HG03558 (cell line): ENCODE measurements at regions not wholly inside any gene's neighbourhood (a gene's known extent, or its start where the extent isn't known, plus 50 kb on each side); places are given as distances from the start of the nearest gene placed in this dataset.

Experiments used
- ATAC-seq: cut with Tn5 transposase; IDR thresholded peaks from one replicate; pipeline ENCODE4 v1.9.1; 2021; ENCODE audit warnings: moderate number of reproducible peaks; ENCODE audit not compliant: unreplicated experiment; ENCODE audit errors: extremely low read depth

GRCh38 chr2:193590831-193591230 is 1396.1 kb upstream of the TMEFF2 start:
- no peak for ATAC-seq

DNA sequence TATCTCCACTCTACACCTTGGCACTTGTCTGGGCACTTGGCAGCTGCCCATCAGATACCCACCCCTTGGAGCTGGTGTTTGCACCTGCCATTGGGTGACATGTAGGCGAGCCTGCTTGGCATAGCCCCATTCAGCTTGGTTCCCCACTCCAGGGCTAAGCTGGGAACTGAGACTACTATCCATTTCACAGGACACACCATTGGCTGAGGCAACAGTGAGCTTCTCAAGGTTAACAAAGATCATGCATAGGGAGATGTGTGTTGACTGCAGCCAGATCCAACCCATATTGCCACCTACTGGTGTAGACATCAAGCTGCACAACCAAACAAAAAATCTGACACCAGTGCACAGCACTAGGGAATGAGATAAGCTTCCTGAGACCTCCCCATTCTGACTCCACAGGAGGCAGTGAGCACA is 1389.8 kb upstream of the TMEFF2 start:
- ATAC-seq = peak; percentile 78

DNA sequence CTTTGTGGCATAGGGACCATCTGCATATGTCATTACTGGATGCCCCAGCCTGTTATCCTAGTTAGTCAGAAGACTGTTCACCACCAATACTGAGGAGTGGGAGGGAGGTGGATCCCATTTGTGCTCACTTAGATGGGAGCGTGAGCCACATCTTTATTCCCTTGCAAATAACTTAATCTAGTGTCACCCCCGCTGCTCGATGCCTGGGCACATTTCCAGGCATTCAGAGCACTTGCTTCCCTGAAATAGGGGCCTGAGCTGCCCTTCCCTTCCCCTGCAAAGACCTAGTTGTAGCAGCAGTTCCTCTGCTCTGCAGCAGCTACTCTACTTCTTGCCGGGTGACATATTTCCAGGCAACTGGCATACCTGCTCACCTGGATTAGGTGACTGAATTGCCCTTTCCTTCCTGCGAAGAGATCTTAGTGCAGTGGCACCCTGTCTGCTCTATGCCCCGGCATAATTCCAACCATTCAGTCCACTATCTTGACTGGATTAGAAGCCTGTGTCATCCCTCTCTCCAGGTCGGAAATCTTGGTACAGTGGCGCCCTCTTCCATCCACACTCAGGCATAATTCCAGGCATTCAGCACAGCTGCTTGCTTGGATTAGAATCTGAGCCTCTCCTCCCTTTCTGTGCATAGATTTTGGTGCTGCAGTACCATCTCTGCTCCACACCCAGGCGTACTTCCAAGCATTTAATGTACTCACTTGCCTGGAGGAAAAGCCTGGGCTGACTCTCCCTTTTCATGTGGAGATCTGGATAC is 1389.1 kb upstream of the TMEFF2 start:
- no peak for ATAC-seq

DNA sequence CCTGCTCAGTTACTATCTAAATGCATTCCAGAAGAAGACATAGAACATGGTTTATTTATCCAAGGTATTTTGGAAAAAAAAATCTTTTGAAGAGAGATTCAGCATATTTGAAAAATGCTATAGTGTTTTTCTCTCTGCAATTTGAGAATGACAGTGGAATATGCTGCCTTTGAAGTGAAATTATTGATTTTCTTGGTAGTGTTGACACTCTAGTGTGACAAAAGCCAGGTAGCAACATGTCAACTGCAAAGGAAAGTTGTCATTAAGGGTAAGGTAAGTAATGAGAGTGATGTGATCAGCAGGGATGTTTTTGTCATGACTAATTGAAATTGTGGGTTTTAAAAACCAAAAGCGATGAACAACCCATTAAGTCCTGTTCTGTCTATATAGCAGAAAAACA is 1387.1 kb upstream of the TMEFF2 start:
- ATAC-seq = no peak

DNA sequence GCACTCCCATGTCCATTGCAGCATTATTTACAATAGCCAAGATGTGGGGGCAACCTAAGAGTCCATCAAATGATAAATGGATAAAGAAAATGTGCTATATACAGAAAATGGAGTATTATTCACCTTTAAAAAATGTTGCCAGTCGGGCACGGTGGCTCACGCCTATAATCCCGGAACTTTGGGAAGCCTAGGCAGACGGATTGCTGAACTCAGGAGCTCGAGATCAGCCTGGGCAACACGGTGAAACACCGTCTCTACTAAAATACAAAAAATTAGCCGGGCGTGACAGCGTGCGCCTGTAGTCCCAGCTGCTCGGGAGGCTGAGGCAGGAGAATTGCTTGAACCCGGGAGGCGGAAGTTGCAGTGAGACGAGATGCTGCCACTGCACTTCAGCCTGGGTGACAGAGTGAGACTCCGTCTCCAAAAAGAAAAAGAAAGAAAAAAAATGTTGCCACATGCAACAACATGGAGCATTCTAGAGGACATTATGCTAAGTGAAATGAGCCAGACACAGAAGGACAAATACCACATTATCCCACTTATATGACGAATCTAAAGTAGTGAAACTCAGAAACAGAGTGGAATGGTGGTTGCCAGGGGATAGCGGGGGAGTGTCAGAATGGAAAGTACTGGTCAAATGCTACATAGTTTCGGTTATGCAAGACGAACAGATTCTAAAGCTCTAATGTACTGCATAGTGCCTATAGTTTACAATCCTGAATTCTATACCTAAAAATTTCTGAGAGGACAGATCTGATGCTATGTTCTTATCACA is 1385.6 kb upstream of the TMEFF2 start:
- ATAC-seq = no peak

DNA sequence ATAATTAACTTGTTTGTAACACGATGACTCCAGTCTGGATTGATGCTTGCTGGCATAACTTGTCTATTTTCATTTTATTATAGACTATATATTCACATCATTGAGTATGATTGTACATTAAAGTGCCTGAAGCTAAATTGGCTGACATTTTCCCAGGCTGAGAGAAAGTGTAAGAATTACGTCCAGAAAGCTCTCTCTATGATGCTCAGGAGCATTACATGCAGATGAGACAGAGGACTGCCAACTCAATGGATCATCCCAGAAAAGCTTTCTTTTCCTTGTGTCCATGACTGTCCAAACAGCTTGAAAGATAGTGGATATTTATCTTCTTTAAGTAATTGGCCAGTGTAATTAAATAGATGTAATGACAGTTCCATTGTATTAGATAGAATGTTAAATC is 1372.2 kb upstream of the TMEFF2 start:
- no peak for ATAC-seq

GRCh38 chr2:193566276-193566675 is 1371.5 kb upstream of the TMEFF2 start:
- ATAC-seq = no peak

GRCh38 chr2:193562031-193562430 is 1367.3 kb upstream of the TMEFF2 start:
- ATAC-seq = no peak

DNA sequence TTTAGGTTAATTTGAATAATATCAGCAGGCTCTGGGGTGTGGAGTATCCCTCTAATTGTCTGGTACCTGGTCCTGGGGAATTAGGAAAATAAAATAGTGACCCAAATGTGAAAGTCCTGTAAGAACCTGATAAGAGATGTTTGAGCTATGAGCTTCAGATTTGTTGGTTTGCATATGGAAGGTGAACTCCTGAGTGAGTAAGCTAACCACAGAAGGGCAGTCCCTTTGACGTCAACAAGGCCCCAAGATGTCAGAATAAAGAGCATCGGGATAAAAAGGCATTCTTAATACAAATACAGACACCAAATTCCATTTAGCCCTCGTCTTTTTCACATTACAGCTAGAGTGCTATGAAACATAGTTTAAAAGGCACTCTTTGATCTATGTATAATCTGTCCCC is 1366.3 kb upstream of the TMEFF2 start:
- no peak for ATAC-seq

- ATAC-seq = no peak
Measured at GRCh38 chr2:193556766-193557470, 1362.2 kb upstream of the TMEFF2 start.

DNA sequence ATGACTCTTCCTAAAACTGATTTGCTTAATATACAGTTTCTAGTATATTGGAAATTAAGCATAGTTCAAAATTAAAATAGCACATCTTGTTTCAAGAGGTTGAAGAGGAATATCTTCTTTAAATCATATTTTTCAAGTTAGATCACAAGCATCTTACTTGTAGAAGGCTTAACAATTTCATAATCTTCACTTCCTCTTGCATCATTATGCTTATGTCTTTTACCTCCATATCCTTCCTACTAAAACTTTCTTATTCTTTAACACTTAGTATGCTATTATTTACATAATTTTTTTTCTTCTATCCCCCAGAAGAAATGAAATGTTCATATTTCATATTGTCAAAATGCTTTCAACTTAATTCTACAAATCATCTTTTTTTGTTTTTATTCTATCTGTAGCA is 1354.9 kb upstream of the TMEFF2 start:
- no peak for ATAC-seq

- ATAC-seq = no peak
Measured at GRCh38 chr2:193542762-193543161, 1348.0 kb upstream of the TMEFF2 start.

GRCh38 chr2:193539188-193539587 is 1344.5 kb upstream of the TMEFF2 start:
- peak; percentile 94 for ATAC-seq

DNA sequence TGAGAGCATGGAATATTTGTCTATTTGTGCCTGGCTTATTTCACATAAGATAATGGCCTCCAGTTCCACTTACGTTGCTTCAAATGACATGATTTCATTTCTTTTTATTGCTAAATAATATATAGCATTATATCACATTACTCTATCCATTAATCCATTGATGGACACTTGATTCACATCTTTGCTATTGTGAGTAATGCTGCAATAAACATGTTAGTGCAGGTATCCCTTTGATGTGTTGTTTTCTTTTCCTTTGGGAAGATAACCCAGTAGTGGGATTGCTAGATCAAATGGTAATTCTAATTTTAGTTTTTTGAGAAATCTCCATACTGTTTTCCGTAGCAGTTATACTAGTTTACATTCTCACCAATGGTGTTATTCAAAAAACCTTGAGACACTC is 1343.3 kb upstream of the TMEFF2 start:
- ATAC-seq = no peak

GRCh38 chr2:193537531-193537930 is 1342.8 kb upstream of the TMEFF2 start:
- ATAC-seq = no peak

- no peak for ATAC-seq
Measured at GRCh38 chr2:193528458-193528857, 1333.7 kb upstream of the TMEFF2 start.

DNA sequence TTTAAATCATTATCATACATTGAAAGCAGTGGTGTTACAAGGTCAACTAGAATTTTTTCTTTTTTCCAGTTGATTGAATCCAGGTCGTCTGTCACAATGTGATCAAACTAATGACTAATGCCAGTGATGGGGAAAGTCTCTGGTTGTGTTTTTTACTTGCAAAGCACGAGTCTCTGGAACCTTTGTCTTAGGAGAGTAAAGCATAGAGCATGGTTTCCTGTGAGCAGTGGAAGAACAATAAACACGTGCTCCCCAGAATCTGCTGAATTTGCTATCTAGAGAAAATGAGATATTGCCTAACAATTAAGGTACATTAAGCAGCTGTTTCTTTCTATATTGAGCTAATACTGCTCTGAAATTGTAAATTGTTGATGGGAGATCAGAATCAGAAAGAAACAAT is 1332.4 kb upstream of the TMEFF2 start:
- ATAC-seq = no peak

- ATAC-seq = no peak
Measured at GRCh38 chr2:193523662-193524061, 1328.9 kb upstream of the TMEFF2 start.

DNA sequence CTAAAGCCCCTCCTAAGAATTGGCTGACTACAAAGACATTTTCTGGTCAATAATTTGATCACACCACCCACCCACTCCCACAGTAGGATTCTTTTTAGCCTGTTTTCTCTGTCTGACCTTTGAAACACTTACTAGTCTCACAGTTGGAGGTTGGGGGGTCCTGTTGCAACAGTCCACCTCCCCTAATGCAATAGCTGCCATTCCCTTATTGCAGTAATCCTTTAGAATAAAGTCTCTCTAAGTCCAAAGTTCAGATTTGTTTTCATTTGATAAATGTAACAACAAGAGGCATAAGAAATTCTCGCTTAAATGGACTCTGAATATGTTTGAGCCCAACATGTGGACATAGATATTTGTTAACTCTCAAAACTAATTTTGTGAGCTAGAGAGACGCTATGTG is 1326.8 kb upstream of the TMEFF2 start:
- no peak for ATAC-seq

GRCh38 chr2:193520709-193521458 is 1326.2 kb upstream of the TMEFF2 start:
- no peak for ATAC-seq
